ENCODE measurements at regions not wholly inside any gene's neighbourhood (a gene's known extent, or its start where the extent isn't known, plus 50 kb on each side); places are given as distances from the start of the nearest gene placed in this dataset.

GRCh38 chr1:4059270-4059669 lies 159.2 kb upstream of the C1orf174 start:
- Histone ChIP-seq H3K36me3 (no peaks in the 10 kb centered on the region), H3K27ac (replicated peaks in 1 of 4) (no peak overlapping the region), H3K27me3 (peaks cover 0 to 47% (median 0%) of the 10 kb centered on the region in 4 donors), H3K9me3 (no peaks in the 10 kb centered on the region), H3K4me1 (no peaks in the 10 kb centered on the region), H3K4me3 (no peak overlapping the region)
- no peak for DNase-seq (ENCODE audit: extremely low spot score)
- intact Hi-C loops (cut with DNase I) = no loop called here
- 81% methylated on average over 13 of the region's 16 CpGs for WGBS
- TF ChIP-seq CTCF (IDR thresholded peaks at IDR 0.05) = no peak
- TF ChIP-seq POLR2A (IDR thresholded peaks at IDR 0.05; ENCODE audit: low read depth) = no peak
- TF ChIP-seq POLR2AphosphoS5 (IDR thresholded peaks at IDR 0.05) = no peak
- TF ChIP-seq EP300 (IDR thresholded peaks at IDR 0.05) = no peak

- Histone ChIP-seq H3K27ac (replicated peaks in 1 of 4) (no peak overlapping the region), H3K4me1 (no peaks in the 10 kb centered on the region), H3K9me3 (no peaks in the 10 kb centered on the region), H3K27me3 (peaks cover 0 to 31% (median 0%) of the 10 kb centered on the region in 4 donors), H3K4me3 (no peak overlapping the region), H3K36me3 (no peaks in the 10 kb centered on the region)
- 51% methylated on average over 4 of the region's 12 CpGs for WGBS
- intact Hi-C loops (cut with DNase I) = no loop called here
- no peak for TF ChIP-seq EP300 (IDR thresholded peaks at IDR 0.05)
- no peak for TF ChIP-seq POLR2A (IDR thresholded peaks at IDR 0.05; ENCODE audit: low read depth)
- no peak for TF ChIP-seq POLR2AphosphoS5 (IDR thresholded peaks at IDR 0.05)
- TF ChIP-seq CTCF (IDR thresholded peaks at IDR 0.05) = no peak
- DNase-seq (ENCODE audit: extremely low spot score) = no peak
Measured at GRCh38 chr1:4060850-4061249, 160.8 kb upstream of the C1orf174 start.

- DNase-seq (ENCODE audit: extremely low spot score) = no peak
- intact Hi-C loops (cut with DNase I) = no loop called here
- Histone ChIP-seq H3K4me1 (no peaks in the 10 kb centered on the region), H3K9me3 (no peaks in the 10 kb centered on the region), H3K27me3 (peaks cover 0 to 24% (median 0%) of the 10 kb centered on the region in 4 donors), H3K4me3 (no peak overlapping the region), H3K27ac (replicated peaks in 1 of 4) (no peak overlapping the region), H3K36me3 (no peaks in the 10 kb centered on the region)
- 89% methylated on average over 15 of the region's 21 CpGs for WGBS
- TF ChIP-seq POLR2A (IDR thresholded peaks at IDR 0.05; ENCODE audit: low read depth) = no peak
- TF ChIP-seq POLR2AphosphoS5 (IDR thresholded peaks at IDR 0.05) = no peak
- TF ChIP-seq CTCF (IDR thresholded peaks at IDR 0.05) = no peak
- no peak for TF ChIP-seq EP300 (IDR thresholded peaks at IDR 0.05)
Measured at GRCh38 chr1:4061521-4062031, 161.5 kb upstream of the C1orf174 start.

GRCh38 chr1:4062041-4062440 lies 162.0 kb upstream of the C1orf174 start:
- WGBS = 93% methylated on average over 9 of the region's 9 CpGs
- TF ChIP-seq EP300 (IDR thresholded peaks at IDR 0.05) (no peak), POLR2A (IDR thresholded peaks at IDR 0.05; ENCODE audit: low read depth) (no peak), POLR2AphosphoS5 (IDR thresholded peaks at IDR 0.05) (no peak), CTCF (IDR thresholded peaks at IDR 0.05) (no peak)
- peaks cover 0 to 19% (median 0%) of the 10 kb centered on the region in 4 donors for H3K27me3 ChIP-seq

GRCh38 chr1:4062560-4062959 lies 162.5 kb upstream of the C1orf174 start:
- intact Hi-C loops (cut with DNase I) = no loop called here
- TF ChIP-seq POLR2A (IDR thresholded peaks at IDR 0.05; ENCODE audit: low read depth) (no peak), EP300 (IDR thresholded peaks at IDR 0.05) (no peak), CTCF (IDR thresholded peaks at IDR 0.05) (no peak), POLR2AphosphoS5 (IDR thresholded peaks at IDR 0.05) (no peak)
- H3K4me3 ChIP-seq = no peak overlapping the region
- H3K4me1 ChIP-seq = no peaks in the 10 kb centered on the region
- H3K9me3 ChIP-seq = no peaks in the 10 kb centered on the region
- WGBS = 66% methylated on average over 13 of the region's 13 CpGs
- no peak overlapping the region for H3K27ac ChIP-seq (replicated peaks in 1 of 4)
- H3K27me3 ChIP-seq = peaks cover 0 to 16% (median 0%) of the 10 kb centered on the region in 4 donors
- no peaks in the 10 kb centered on the region for H3K36me3 ChIP-seq
- no peak for DNase-seq (ENCODE audit: extremely low spot score)

More at GRCh38 chr1:4062041-4062440, 162.0 kb upstream of the C1orf174 start:
- intact Hi-C loops (cut with DNase I) = no loop called here
- no peak overlapping the region for H3K4me3 ChIP-seq
- H3K4me1 ChIP-seq = no peaks in the 10 kb centered on the region
- no peaks in the 10 kb centered on the region for H3K36me3 ChIP-seq
- H3K27ac ChIP-seq (replicated peaks in 1 of 4) = no peak overlapping the region
- H3K9me3 ChIP-seq = no peaks in the 10 kb centered on the region
- no peak for DNase-seq (ENCODE audit: extremely low spot score)
